ES-I3 (cell line): ENCODE measurements at regions not wholly inside any gene's neighbourhood (a gene's known extent, or its start where the extent isn't known, plus 50 kb on each side); places are given as distances from the start of the nearest gene placed in this dataset.

ENCODE experiments used
- H3K36me3 ChIP-seq: 2 replicates; pipeline ENCODE4 v1.6.1; 2013; ENCODE audit warnings: mild to moderate bottlenecking, low read length, control low read depth, moderate library complexity; ENCODE audit not compliant: insufficient read depth
- H3K4me1 ChIP-seq: 2 replicates; pipeline ENCODE4 v1.6.1; 2013; ENCODE audit warnings: mild to moderate bottlenecking, control low read depth, low read length; ENCODE audit not compliant: insufficient read depth
- H3K9ac ChIP-seq: 2 replicates; pipeline ENCODE4 v1.6.1; 2013; ENCODE audit warnings: low read depth, mild to moderate bottlenecking, low read length, moderate library complexity
- H3K9me3 ChIP-seq: 2 replicates; pipeline ENCODE4 v1.6.1; 2013; ENCODE audit warnings: mild to moderate bottlenecking, low read length, moderate library complexity; ENCODE audit not compliant: control insufficient read depth, insufficient read depth

- no peak overlapping the region for H3K9ac ChIP-seq
- no peaks in the 10 kb centered on the region for H3K4me1 ChIP-seq
- no peaks in the 10 kb centered on the region for H3K9me3 ChIP-seq
- no peaks in the 10 kb centered on the region for H3K36me3 ChIP-seq
These were observed 51.4 kb upstream of the NPVF start for GRCh38 chr7:25279705-25280104.

GRCh38 chr7:25280181-25280580 lies 51.9 kb upstream of the NPVF start:
- Histone ChIP-seq H3K9me3 (no peaks in the 10 kb centered on the region), H3K36me3 (no peaks in the 10 kb centered on the region), H3K9ac (no peak overlapping the region), H3K4me1 (no peaks in the 10 kb centered on the region)

GRCh38 chr7:25282194-25282593 lies 53.9 kb upstream of the NPVF start:
- H3K9ac ChIP-seq: no peak overlapping the region
- no peaks in the 10 kb centered on the region; the same call in 1 of the 2 replicates for H3K36me3 ChIP-seq
- H3K9me3 ChIP-seq: no peaks in the 10 kb centered on the region
- no peaks in the 10 kb centered on the region for H3K4me1 ChIP-seq

DNA sequence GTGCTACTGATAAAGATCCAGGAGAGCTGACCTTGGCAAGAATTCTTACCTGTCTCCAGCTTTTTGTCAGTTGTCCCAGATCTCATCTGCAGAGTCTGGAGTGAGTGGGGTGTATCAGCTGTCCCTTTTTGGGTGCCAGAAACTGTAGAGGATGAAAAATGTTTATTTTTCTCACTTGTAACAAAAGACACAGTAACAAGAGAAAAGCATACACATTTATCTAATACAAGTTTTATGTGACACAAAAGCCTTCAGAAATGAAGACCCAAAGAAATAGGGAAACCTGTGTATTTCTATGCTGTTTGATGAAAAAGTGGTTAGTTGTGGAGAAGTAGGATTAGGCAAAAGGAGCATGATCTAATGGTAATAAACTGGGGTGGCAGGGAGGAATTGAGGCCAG lies 58.5 kb upstream of the NPVF start:
- H3K9ac ChIP-seq: no peak overlapping the region
- H3K36me3 ChIP-seq: no peaks in the 10 kb centered on the region; the same call in 1 of the 2 replicates
- H3K4me1 ChIP-seq: no peaks in the 10 kb centered on the region
- H3K9me3 ChIP-seq: no peaks in the 10 kb centered on the region

- Histone ChIP-seq H3K9me3 (no peaks in the 10 kb centered on the region), H3K9ac (no peak overlapping the region), H3K36me3 (no peaks in the 10 kb centered on the region; the same call in 1 of the 2 replicates), H3K4me1 (no peaks in the 10 kb centered on the region)
These were observed 59.0 kb upstream of the NPVF start for GRCh38 chr7:25287291-25287690.

- Histone ChIP-seq H3K9me3 (no peaks in the 10 kb centered on the region), H3K36me3 (no peaks in the 10 kb centered on the region; the same call in 1 of the 2 replicates), H3K9ac (no peak overlapping the region), H3K4me1 (no peaks in the 10 kb centered on the region)
These were observed 60.4 kb upstream of the NPVF start for GRCh38 chr7:25288556-25289307.

- Histone ChIP-seq H3K9me3 (no peaks in the 10 kb centered on the region), H3K9ac (no peak overlapping the region), H3K4me1 (no peaks in the 10 kb centered on the region), H3K36me3 (no peaks in the 10 kb centered on the region; the same call in 1 of the 2 replicates)
These were observed 61.2 kb upstream of the NPVF start for GRCh38 chr7:25289518-25289917.

GRCh38 chr7:25294624-25295023 lies 66.3 kb upstream of the NPVF start:
- Histone ChIP-seq H3K9ac (no peak overlapping the region), H3K4me1 (peaks cover 7% of the 10 kb centered on the region), H3K9me3 (no peaks in the 10 kb centered on the region), H3K36me3 (no peaks in the 10 kb centered on the region)

DNA sequence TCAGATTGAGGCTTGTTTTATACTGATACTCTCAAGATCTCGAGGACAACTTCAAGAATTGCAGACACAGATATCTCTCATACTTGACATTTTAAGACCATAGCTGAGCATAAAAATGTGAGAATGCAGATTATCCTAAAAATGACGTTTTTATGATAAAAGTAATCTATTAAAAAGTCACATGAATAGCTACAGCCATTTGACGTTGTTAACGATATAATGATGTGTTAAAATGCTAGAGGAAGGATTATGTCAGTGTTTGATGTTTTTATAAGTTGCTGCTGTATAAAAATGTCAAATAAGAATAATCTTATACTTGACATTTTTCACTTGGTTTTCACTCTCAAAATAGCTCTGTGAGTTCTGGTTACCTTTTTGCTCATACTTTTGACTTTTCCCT lies 67.1 kb upstream of the NPVF start:
- H3K4me1 ChIP-seq: peaks cover 7% of the 10 kb centered on the region
- H3K9me3 ChIP-seq: no peaks in the 10 kb centered on the region
- no peak overlapping the region for H3K9ac ChIP-seq
- H3K36me3 ChIP-seq: no peaks in the 10 kb centered on the region

- H3K4me1 ChIP-seq: peaks cover 7% of the 10 kb centered on the region
- H3K9me3 ChIP-seq: no peaks in the 10 kb centered on the region
- no peaks in the 10 kb centered on the region for H3K36me3 ChIP-seq
- no peak overlapping the region for H3K9ac ChIP-seq
These were observed 67.8 kb upstream of the NPVF start for GRCh38 chr7:25296086-25296485.

DNA sequence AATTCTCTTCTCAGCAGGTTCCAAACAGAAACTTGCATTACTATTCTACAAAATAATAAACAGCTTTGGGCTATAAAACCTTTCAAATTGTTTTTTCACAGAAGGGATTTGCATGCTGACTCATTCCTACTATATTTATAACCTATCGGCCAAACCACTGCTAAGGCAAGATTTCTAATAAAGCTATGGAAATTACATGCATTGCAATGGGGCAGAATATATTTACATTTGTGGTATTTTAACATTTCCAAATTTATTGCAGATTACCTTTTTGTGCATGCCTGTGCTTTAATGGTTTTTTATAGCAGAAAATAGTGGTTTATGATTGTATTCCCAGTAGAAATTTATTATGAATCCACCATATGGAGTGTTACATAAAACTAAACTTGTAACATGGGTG lies 69.0 kb upstream of the NPVF start:
- Histone ChIP-seq H3K36me3 (no peaks in the 10 kb centered on the region), H3K4me1 (peaks cover 7% of the 10 kb centered on the region), H3K9me3 (no peaks in the 10 kb centered on the region)

DNA sequence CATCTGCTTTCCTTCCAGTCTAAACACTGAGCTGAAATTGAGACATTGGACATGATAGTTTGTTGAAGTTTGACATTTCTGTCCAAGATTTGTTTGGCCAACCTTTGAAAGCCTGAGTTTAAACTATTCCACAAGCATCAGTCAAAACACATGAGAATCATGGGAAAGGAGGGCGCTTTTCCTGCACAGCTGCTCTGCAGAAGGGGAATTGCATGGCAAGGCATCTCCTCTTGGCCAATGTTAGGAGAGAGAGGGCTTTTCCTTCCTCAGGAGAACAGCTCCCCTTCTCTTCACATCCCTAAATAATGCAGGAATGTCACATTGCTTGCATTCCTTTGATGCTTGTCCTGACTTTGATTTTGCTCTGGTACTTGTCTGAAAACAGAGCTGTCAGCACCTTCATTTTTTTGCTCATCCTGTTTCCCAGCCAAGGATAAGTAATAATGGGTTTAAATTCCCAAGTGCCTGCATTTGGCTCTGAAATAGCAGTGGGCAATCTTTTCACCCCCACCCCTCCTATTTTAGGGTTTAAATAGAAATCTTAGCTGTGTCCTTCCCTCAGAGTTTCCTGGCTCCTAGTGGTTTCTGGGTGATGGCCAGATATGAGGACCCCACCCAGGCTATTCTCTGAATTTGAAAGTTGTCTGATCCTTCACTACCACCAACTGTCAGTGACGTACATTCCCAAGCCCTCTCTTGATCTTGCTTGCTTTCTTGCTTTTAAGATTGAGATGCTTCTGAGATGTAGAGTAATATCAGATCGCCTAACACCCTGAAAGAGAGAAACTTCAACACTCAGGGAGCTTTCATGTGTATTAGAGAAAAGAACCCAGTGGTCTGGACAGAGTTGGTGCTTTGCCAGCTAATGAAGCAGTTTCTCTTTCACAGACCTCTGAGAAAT lies 75.2 kb upstream of the NPVF start:
- Histone ChIP-seq H3K9ac (no peak overlapping the region), H3K4me1 (peaks cover 23% of the 10 kb centered on the region), H3K36me3 (no peaks in the 10 kb centered on the region), H3K9me3 (no peaks in the 10 kb centered on the region)

More for the DNA sequence above, 69.0 kb upstream of the NPVF start:
- H3K9ac ChIP-seq: no peak overlapping the region

DNA sequence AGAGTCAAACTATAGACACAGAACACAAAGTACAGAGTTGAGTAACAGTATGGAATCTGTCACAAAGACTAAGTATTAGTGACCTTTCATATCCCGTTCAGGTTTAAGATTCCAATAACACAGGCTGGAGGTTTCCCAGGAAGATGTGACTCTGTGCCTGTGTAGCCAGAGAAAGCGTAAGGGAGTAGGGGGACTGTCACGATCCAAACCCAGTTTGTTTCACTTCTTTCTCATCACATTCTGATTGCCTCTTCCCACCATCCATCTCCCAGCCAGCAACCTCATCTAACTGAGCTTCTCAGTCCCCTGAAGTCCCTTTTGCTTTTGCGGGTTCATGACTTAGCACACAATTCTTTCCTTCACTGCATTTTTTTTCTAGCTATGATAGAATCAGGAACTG lies 76.4 kb upstream of the NPVF start:
- Histone ChIP-seq H3K9ac (no peak overlapping the region), H3K36me3 (no peaks in the 10 kb centered on the region), H3K9me3 (no peaks in the 10 kb centered on the region), H3K4me1 (peaks cover 23% of the 10 kb centered on the region)

GRCh38 chr7:25305831-25306230 lies 77.5 kb upstream of the NPVF start:
- H3K9ac ChIP-seq: no peak overlapping the region
- no peaks in the 10 kb centered on the region for H3K9me3 ChIP-seq
- peaks cover 24% of the 10 kb centered on the region for H3K4me1 ChIP-seq
- no peaks in the 10 kb centered on the region for H3K36me3 ChIP-seq

- H3K36me3 ChIP-seq: no peaks in the 10 kb centered on the region
- peaks cover 34% of the 10 kb centered on the region for H3K4me1 ChIP-seq
- H3K9me3 ChIP-seq: no peaks in the 10 kb centered on the region
- no peak overlapping the region for H3K9ac ChIP-seq
These were observed 79.3 kb upstream of the NPVF start for GRCh38 chr7:25307624-25308023.
